Embryonic facial prominence (tissue), 1 donor: ENCODE measurements at regions not wholly inside any gene's neighbourhood (a gene's known extent, or its start where the extent isn't known, plus 50 kb on each side); places are given as distances from the start of the nearest gene placed in this dataset.

Experiments used
- DNase-seq: peaks from one replicate; pipeline ENCODE4 v3.0.0-alpha.2; 2016; ENCODE audit errors: extremely low spot score

- DNase-seq, result no peak
Observed at GRCh38 chr2:39514825-39515224, 77.7 kb upstream of the MAP4K3 start.

- no peak for DNase-seq
Observed at GRCh38 chr2:39515273-39515896, 78.3 kb upstream of the MAP4K3 start.

GRCh38 chr2:39515897-39516346, 78.8 kb upstream of the MAP4K3 start:
- DNase-seq, result no peak

- no peak for DNase-seq
Observed at GRCh38 chr2:39516347-39517101, 79.4 kb upstream of the MAP4K3 start.

GRCh38 chr2:39517102-39517436, 80.0 kb upstream of the MAP4K3 start:
- DNase-seq, result no peak

- no peak for DNase-seq
Observed at GRCh38 chr2:39517622-39518021, 80.5 kb upstream of the MAP4K3 start.

GRCh38 chr2:39519886-39520285, 82.8 kb upstream of the MAP4K3 start:
- DNase-seq, result no peak

- DNase-seq, result no peak
Observed at GRCh38 chr2:39521876-39522517, 84.9 kb upstream of the MAP4K3 start.

- DNase-seq, result no peak
Observed at GRCh38 chr2:39522518-39522877, 85.4 kb upstream of the MAP4K3 start.

- DNase-seq, result no peak
Observed at GRCh38 chr2:39523308-39524044, 86.4 kb upstream of the MAP4K3 start.

GRCh38 chr2:39524061-39524460, 87.0 kb upstream of the MAP4K3 start:
- DNase-seq, result no peak

- no peak for DNase-seq
Observed at GRCh38 chr2:39524756-39525635, 87.9 kb upstream of the MAP4K3 start.

- DNase-seq, result no peak
Observed at GRCh38 chr2:39525636-39526412, 88.7 kb upstream of the MAP4K3 start.

GRCh38 chr2:39528701-39529100, 91.6 kb upstream of the MAP4K3 start:
- no peak for DNase-seq

GRCh38 chr2:39529836-39530235, 92.8 kb upstream of the MAP4K3 start:
- DNase-seq, result no peak

GRCh38 chr2:39530411-39530866, 93.4 kb upstream of the MAP4K3 start:
- no peak for DNase-seq

- DNase-seq, result no peak
Observed at GRCh38 chr2:39531220-39531777, 94.2 kb upstream of the MAP4K3 start.

- DNase-seq, result no peak
Observed at GRCh38 chr2:39532933-39533332, 95.8 kb upstream of the MAP4K3 start.

- DNase-seq, result no peak
Observed at GRCh38 chr2:39534095-39534711, 97.1 kb upstream of the MAP4K3 start.
